Tibial nerve (tissue), 4 donors: ENCODE measurements at regions not wholly inside any gene's neighbourhood (a gene's known extent, or its start where the extent isn't known, plus 50 kb on each side); places are given as distances from the start of the nearest gene placed in this dataset.
"Not testable (repeated sequence)": the region's sequence is repeated elsewhere in the genome, so short reads cannot be mapped to it uniquely, and the experiment has no call there.

ENCODE experiments used
- DNase-seq, 2 donors: peaks; one replicate each; pipeline ENCODE4 v3.0.0-alpha.2; 2019; ENCODE audit warnings: low spot score in 2 of 2
- H3K27ac ChIP-seq, 4 donors: fragments of 200-600 bp; sonication (generic) in 3 of 4; one replicate each; pipeline ENCODE4 v1.5.1; 2017 to 2019; ENCODE audit warnings: mild to moderate bottlenecking in 1 of 4
- H3K27me3 ChIP-seq, 2 donors: fragments of 200-600 bp; sonication (generic) in 1 of 2; one replicate each; pipeline versions ENCODE4 v1.5.1 to v1.6.0; 2017 to 2019
- H3K36me3 ChIP-seq, 3 donors: fragments of 200-600 bp; sonication (generic); one replicate each; pipeline ENCODE4 v1.5.1; 2018 to 2019
- H3K4me1 ChIP-seq, 4 donors: fragments of 200-600 bp; sonication (generic) in 3 of 4; one replicate each; pipeline ENCODE4 v1.5.1; 2017 to 2019
- H3K4me3 ChIP-seq, 4 donors: fragments of 200-600 bp; sonication (generic) in 3 of 4; one replicate each; pipeline ENCODE4 v1.5.1; 2017 to 2019; ENCODE audit warnings: mild to moderate bottlenecking in 1 of 4, moderate library complexity in 1 of 4
- H3K9me3 ChIP-seq, 4 donors: fragments of 200-600 bp; sonication (generic) in 3 of 4; one replicate each; pipeline ENCODE4 v1.5.1; 2017 to 2019
- EP300 ChIP-seq, 2 donors: sonication (generic); formaldehyde crosslinking; IDR thresholded peaks; one replicate each; pipeline ENCODE4 v1.6.1; 2017; ENCODE audit warnings: antibody characterized with exemption in 2 of 2, mild to moderate bottlenecking in 1 of 2
- POLR2A ChIP-seq, 2 donors: fragments of 450-650 bp; IDR thresholded peaks; one replicate each; pipeline ENCODE4 v1.6.1; 2017; ENCODE audit warnings: antibody characterized with exemption in 2 of 2, mild to moderate bottlenecking in 2 of 2, moderate library complexity in 2 of 2
- WGBS, 2 donors: methylation state at CpG; one replicate each; pipeline ENCODE4 v1.1.5; 2018; 5-methylcytosine and 5-hydroxymethylcytosine counted together
- TF ChIP-seq, protein P1 (sequence below), 5 experiments: fragments of 200-600 bp in 3 of 5; fragments of 450-650 bp in 2 of 5; sonication (generic) in 3 of 5; IDR thresholded peaks; one replicate each; pipeline ENCODE4 v1.5.1; 2016 to 2019; ENCODE audit warnings: antibody characterized with exemption in 5 of 5, mild to moderate bottlenecking in 3 of 5, moderate library complexity in 2 of 5

DNA sequence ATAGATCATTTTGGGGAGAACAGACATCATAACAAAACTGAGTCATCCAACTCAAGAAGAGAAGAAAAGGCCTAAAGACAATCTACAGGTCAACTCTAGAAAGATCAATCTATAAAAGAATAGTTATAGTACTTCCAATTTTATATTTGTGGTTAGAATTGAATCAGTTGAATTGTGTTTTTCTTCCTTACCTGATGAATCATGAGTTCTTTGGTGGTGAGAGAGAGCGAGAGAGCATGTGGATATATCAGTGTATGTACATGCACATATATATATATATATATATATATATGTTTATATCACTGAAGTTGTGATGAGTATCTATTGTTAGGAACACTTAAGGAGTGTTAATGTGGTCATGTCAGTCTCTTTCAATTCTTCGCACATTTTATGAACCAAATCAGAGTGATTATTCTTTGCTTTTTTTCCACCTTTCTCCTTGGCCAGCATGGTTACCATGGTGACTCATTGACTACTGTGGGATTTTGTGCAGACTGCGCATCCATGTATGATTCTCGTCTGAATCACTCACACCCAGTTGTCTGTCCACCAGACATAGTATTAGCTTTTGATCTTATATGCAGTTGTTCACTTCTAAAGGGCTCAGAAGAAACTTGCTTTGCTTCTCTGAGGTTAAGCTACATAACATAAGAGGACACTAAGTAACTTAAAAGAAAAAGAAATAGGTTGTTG lies 90.4 kb upstream of the RAB40AL start:
- TF ChIP-seq, protein P1, sequence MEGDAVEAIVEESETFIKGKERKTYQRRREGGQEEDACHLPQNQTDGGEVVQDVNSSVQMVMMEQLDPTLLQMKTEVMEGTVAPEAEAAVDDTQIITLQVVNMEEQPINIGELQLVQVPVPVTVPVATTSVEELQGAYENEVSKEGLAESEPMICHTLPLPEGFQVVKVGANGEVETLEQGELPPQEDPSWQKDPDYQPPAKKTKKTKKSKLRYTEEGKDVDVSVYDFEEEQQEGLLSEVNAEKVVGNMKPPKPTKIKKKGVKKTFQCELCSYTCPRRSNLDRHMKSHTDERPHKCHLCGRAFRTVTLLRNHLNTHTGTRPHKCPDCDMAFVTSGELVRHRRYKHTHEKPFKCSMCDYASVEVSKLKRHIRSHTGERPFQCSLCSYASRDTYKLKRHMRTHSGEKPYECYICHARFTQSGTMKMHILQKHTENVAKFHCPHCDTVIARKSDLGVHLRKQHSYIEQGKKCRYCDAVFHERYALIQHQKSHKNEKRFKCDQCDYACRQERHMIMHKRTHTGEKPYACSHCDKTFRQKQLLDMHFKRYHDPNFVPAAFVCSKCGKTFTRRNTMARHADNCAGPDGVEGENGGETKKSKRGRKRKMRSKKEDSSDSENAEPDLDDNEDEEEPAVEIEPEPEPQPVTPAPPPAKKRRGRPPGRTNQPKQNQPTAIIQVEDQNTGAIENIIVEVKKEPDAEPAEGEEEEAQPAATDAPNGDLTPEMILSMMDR (IDR thresholded peaks at IDR 0.05), result no peak
- TF ChIP-seq POLR2A (IDR thresholded peaks at IDR 0.05) (no peak), EP300 (IDR thresholded peaks at IDR 0.05) (no peak)
- WGBS, 2 donors, result 87 to 93% methylated on average over 4 of the region's 4 CpGs
- no peaks in the 10 kb centered on the region for H3K27me3 ChIP-seq
- no peak for DNase-seq
- H3K27ac ChIP-seq, result no peak overlapping the region
- no peaks in the 10 kb centered on the region for H3K4me1 ChIP-seq
- H3K9me3 ChIP-seq, result no peaks in the 10 kb centered on the region
- no peaks in the 10 kb centered on the region for H3K36me3 ChIP-seq
- H3K4me3 ChIP-seq, result no peak overlapping the region

DNA sequence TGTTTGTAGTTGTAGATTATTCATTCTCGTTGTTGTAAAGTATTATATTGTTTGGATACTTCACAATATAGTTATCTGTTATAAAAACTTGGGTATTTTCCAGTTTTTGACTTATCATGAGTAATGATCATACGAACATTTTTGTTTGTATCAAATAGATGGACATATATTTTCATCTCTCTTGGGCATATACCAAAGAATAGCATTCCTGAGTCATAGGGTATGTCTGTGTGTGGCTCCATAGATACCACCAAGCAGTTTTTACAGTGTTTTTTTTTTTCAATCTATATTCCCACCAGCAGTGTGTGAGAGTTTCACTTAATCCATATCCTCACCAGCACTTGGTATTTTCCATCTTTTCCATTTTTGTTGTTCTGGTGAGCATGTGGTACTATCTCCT lies 89.7 kb upstream of the RAB40AL start:
- no peak for TF ChIP-seq EP300 (IDR thresholded peaks at IDR 0.05)
- no peak for TF ChIP-seq POLR2A (IDR thresholded peaks at IDR 0.05)
- TF ChIP-seq, protein P1 (IDR thresholded peaks at IDR 0.05), result no peak
- DNase-seq, result no peak
- Histone ChIP-seq H3K9me3 (no peaks in the 10 kb centered on the region), H3K27ac (no peak overlapping the region), H3K4me3 (no peak overlapping the region), H3K27me3 (no peaks in the 10 kb centered on the region), H3K4me1 (no peaks in the 10 kb centered on the region), H3K36me3 (no peaks in the 10 kb centered on the region)
- WGBS, 2 donors, result 60 to 82% methylated on average over 2 of the region's 2 CpGs

DNA sequence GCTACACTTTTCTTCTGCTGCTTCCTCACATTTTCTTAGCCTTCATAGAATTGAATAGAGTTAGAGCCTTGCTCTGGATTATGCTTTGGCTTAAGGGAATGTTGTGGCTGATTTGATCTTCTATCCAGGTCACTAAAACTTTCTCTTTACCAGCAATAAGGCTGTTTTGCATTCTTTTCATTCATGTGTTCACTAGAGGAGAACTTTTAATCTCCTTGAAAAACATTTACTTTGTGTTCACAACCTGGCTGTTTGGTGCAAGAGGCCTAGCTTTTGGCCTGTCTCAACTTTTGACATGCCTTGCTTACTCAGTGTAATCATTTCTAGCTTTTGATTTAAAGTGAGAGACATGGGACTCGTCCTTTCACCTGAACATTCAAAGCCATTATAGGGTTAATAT lies 87.7 kb upstream of the RAB40AL start:
- H3K9me3 ChIP-seq, result no peaks in the 10 kb centered on the region
- DNase-seq, result no peak
- H3K4me1 ChIP-seq, result no peaks in the 10 kb centered on the region
- WGBS, 2 donors, result 81 to 93% methylated on average over 1 of the region's 1 CpG
- H3K36me3 ChIP-seq, result no peaks in the 10 kb centered on the region
- no peak overlapping the region for H3K27ac ChIP-seq
- TF ChIP-seq EP300 (IDR thresholded peaks at IDR 0.05) (no peak), POLR2A (IDR thresholded peaks at IDR 0.05) (no peak)
- TF ChIP-seq, protein P1 (IDR thresholded peaks at IDR 0.05), result no peak
- no peaks in the 10 kb centered on the region for H3K27me3 ChIP-seq
- H3K4me3 ChIP-seq, result no peak overlapping the region

DNA sequence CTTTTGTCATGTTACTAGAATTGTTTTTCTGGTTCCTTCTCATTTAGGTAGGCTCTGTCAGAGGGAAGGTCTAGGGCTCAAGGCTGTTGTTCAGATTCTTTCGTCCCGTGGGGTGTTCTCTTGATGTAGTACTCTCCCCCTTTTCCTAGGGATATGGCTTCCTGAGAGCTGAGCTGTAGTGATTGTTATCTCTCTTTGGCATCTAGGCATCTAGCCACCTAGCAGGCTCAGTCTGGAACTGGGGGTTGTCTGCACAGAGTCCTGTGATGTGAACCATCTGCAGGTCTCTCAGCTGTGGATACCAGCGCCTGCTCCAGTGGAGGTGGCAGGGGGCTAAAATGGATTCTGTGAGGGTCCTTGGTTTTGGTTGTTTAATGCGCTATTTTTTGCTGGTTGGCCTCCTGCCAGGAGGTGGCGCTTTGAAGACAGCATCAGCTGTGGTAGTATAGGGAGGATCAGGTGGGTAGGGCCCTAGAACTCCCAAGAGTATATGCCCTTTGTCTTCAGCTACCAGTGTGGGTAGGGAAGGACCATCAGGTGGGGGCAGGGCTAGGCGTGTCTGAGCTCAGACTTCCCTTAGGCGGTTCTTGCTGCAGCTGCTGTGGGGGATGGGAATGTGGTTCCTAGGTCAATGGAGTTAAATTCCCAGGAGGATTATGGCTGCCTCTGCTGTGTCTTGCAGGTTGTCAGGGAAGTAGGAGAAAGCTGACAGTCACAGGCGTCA lies 78.1 kb upstream of the RAB40AL start:
- not testable (repeated sequence) for DNase-seq, H3K4me1 ChIP-seq, H3K27ac ChIP-seq, H3K4me3 ChIP-seq, H3K36me3 ChIP-seq, H3K9me3 ChIP-seq, H3K27me3 ChIP-seq
- 80 to 95% methylated on average over 7 to 8 of the region's 8 CpGs for WGBS, 2 donors

DNA sequence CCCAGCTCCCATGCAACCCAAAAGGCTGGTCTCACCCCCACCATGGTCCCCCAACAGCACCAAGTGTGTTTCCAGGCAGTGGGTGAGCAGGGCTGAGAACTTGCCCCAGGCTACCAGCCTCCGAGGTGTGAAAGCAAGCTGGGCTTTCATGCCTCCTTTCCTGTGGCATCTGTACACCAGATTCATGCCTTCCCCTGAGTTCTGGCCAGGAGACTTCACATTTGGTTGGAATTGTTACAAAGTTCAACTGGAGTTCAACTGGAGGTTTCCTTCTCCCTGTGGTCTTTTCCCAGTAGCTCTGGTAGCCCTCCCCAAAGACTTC lies 77.6 kb upstream of the RAB40AL start:
- no peak for TF ChIP-seq POLR2A (IDR thresholded peaks at IDR 0.05)
- no peak for TF ChIP-seq EP300 (IDR thresholded peaks at IDR 0.05)
- TF ChIP-seq, protein P1 (IDR thresholded peaks at IDR 0.05), result no peak
- H3K4me3 ChIP-seq, result no peak overlapping the region
- WGBS, 2 donors, result 80 to 85% methylated on average over 1 of the region's 1 CpG
- H3K4me1 ChIP-seq, result no peaks in the 10 kb centered on the region
- H3K27ac ChIP-seq, result no peak overlapping the region
- H3K27me3 ChIP-seq, result peaks cover 0 to 5% of the 10 kb centered on the region in 2 donors
- H3K9me3 ChIP-seq, result no peaks in the 10 kb centered on the region
- no peak for DNase-seq
- H3K36me3 ChIP-seq, result no peaks in the 10 kb centered on the region
